HUES48 (cell line): ENCODE measurements at regions not wholly inside any gene's neighbourhood (a gene's known extent, or its start where the extent isn't known, plus 50 kb on each side); places are given as distances from the start of the nearest gene placed in this dataset.

Experiments used
- H3K27ac ChIP-seq: one replicate; pipeline ENCODE4 v1.7.0; 2013; ENCODE audit warnings: low read depth, low read length, inconsistent platforms
- H3K27me3 ChIP-seq: 2 replicates; pipeline ENCODE4 v1.6.1; 2013; ENCODE audit warnings: mild to moderate bottlenecking, low read length; ENCODE audit not compliant: control insufficient read depth, insufficient read depth
- H3K36me3 ChIP-seq: 2 replicates; pipeline ENCODE4 v1.6.1; 2013; ENCODE audit warnings: low read length; ENCODE audit not compliant: control insufficient read depth, insufficient read depth
- H3K4me1 ChIP-seq: 2 replicates; pipeline ENCODE4 v1.6.1; 2013; ENCODE audit warnings: mild to moderate bottlenecking, low read length; ENCODE audit not compliant: control insufficient read depth, insufficient read depth
- H3K4me3 ChIP-seq: 2 replicates; pipeline ENCODE4 v1.5.1; 2013; ENCODE audit warnings: mild to moderate bottlenecking, low read depth, low read length
- H3K9ac ChIP-seq: 2 replicates; pipeline ENCODE4 v1.6.1; 2013; ENCODE audit warnings: mild to moderate bottlenecking, low read depth, low read length, moderate library complexity
- H3K9me3 ChIP-seq: 2 replicates; pipeline ENCODE4 v1.6.1; 2013; ENCODE audit warnings: low read length; ENCODE audit not compliant: control insufficient read depth, insufficient read depth

- Histone ChIP-seq H3K4me1 (peaks cover 2% of the 10 kb centered on the region; the same call in 1 of the 2 replicates), H3K27me3 (no peaks in the 10 kb centered on the region), H3K9me3 (no peaks in the 10 kb centered on the region)
These were observed 239.7 kb upstream of the GATB start for GRCh38 chr4:152000518-152000917.

GRCh38 chr4:151998723-151999122 is 237.9 kb upstream of the GATB start:
- H3K9me3 ChIP-seq: no peaks in the 10 kb centered on the region
- H3K27me3 ChIP-seq: no peaks in the 10 kb centered on the region

More at GRCh38 chr4:152000518-152000917, 239.7 kb upstream of the GATB start:
- Histone ChIP-seq H3K4me3 (no peak overlapping the region), H3K27ac (no peak overlapping the region), H3K9ac (no peak overlapping the region), H3K36me3 (no peaks in the 10 kb centered on the region)

GRCh38 chr4:151997461-151997860 is 236.7 kb upstream of the GATB start:
- no peak overlapping the region for H3K9ac ChIP-seq
- no peak overlapping the region for H3K27ac ChIP-seq
- no peaks in the 10 kb centered on the region for H3K9me3 ChIP-seq
- H3K27me3 ChIP-seq: no peaks in the 10 kb centered on the region
- H3K4me1 ChIP-seq: peaks cover 13% of the 10 kb centered on the region
- no peak overlapping the region for H3K4me3 ChIP-seq
- H3K36me3 ChIP-seq: no peaks in the 10 kb centered on the region

More at GRCh38 chr4:151998723-151999122, 237.9 kb upstream of the GATB start:
- Histone ChIP-seq H3K36me3 (no peaks in the 10 kb centered on the region), H3K27ac (no peak overlapping the region), H3K9ac (no peak overlapping the region), H3K4me1 (peaks cover 2% of the 10 kb centered on the region; the same call in 1 of the 2 replicates), H3K4me3 (no peak overlapping the region)

GRCh38 chr4:151994429-151994828 is 233.6 kb upstream of the GATB start:
- H3K36me3 ChIP-seq: no peaks in the 10 kb centered on the region
- no peaks in the 10 kb centered on the region for H3K9me3 ChIP-seq
- no peak overlapping the region for H3K4me3 ChIP-seq
- H3K4me1 ChIP-seq: peaks cover 21% of the 10 kb centered on the region
- no peak overlapping the region for H3K27ac ChIP-seq
- no peaks in the 10 kb centered on the region for H3K27me3 ChIP-seq
- H3K9ac ChIP-seq: no peak overlapping the region

GRCh38 chr4:151993521-151993920 is 232.7 kb upstream of the GATB start:
- Histone ChIP-seq H3K9ac (no peak overlapping the region), H3K4me3 (no peak overlapping the region), H3K9me3 (no peaks in the 10 kb centered on the region), H3K27ac (no peak overlapping the region), H3K36me3 (no peaks in the 10 kb centered on the region), H3K4me1 (peaks cover 21% of the 10 kb centered on the region), H3K27me3 (no peaks in the 10 kb centered on the region)

- H3K4me1 ChIP-seq: peaks cover 18% of the 10 kb centered on the region
- H3K9me3 ChIP-seq: no peaks in the 10 kb centered on the region
- no peak overlapping the region for H3K9ac ChIP-seq
- H3K36me3 ChIP-seq: no peaks in the 10 kb centered on the region
- peak overlapping the region; percentile 5 for H3K27ac ChIP-seq
- no peak overlapping the region for H3K4me3 ChIP-seq
- H3K27me3 ChIP-seq: no peaks in the 10 kb centered on the region
These were observed 231.7 kb upstream of the GATB start for GRCh38 chr4:151992332-151993154.

- Histone ChIP-seq H3K36me3 (no peaks in the 10 kb centered on the region), H3K4me1 (peaks cover 18% of the 10 kb centered on the region), H3K27me3 (no peaks in the 10 kb centered on the region), H3K4me3 (no peak overlapping the region), H3K9ac (no peak overlapping the region), H3K27ac (no peak overlapping the region), H3K9me3 (no peaks in the 10 kb centered on the region)
These were observed 231.0 kb upstream of the GATB start for GRCh38 chr4:151991884-151992167.

- H3K9ac ChIP-seq: no peak overlapping the region
- no peak overlapping the region for H3K4me3 ChIP-seq
- peaks cover 18% of the 10 kb centered on the region for H3K4me1 ChIP-seq
- H3K9me3 ChIP-seq: no peaks in the 10 kb centered on the region
- H3K27ac ChIP-seq: no peak overlapping the region
- H3K36me3 ChIP-seq: no peaks in the 10 kb centered on the region
- no peaks in the 10 kb centered on the region for H3K27me3 ChIP-seq
These were observed 230.4 kb upstream of the GATB start for GRCh38 chr4:151991001-151991883.

GRCh38 chr4:151990201-151990600 is 229.4 kb upstream of the GATB start:
- Histone ChIP-seq H3K9ac (no peak overlapping the region), H3K27ac (no peak overlapping the region), H3K4me1 (peaks cover 18% of the 10 kb centered on the region)

GRCh38 chr4:151988591-151988990 is 227.8 kb upstream of the GATB start:
- Histone ChIP-seq H3K4me1 (peaks cover 18% of the 10 kb centered on the region), H3K9ac (no peak overlapping the region), H3K4me3 (no peak overlapping the region), H3K27ac (no peak overlapping the region), H3K36me3 (no peaks in the 10 kb centered on the region), H3K27me3 (no peaks in the 10 kb centered on the region), H3K9me3 (no peaks in the 10 kb centered on the region)

More at GRCh38 chr4:151990201-151990600, 229.4 kb upstream of the GATB start:
- no peaks in the 10 kb centered on the region for H3K9me3 ChIP-seq
- H3K27me3 ChIP-seq: no peaks in the 10 kb centered on the region
- H3K36me3 ChIP-seq: no peaks in the 10 kb centered on the region
- no peak overlapping the region for H3K4me3 ChIP-seq

GRCh38 chr4:151987606-151988005 is 226.8 kb upstream of the GATB start:
- Histone ChIP-seq H3K27me3 (no peaks in the 10 kb centered on the region), H3K27ac (no peak overlapping the region), H3K4me1 (peaks cover 10% of the 10 kb centered on the region), H3K4me3 (no peak overlapping the region), H3K9ac (no peak overlapping the region), H3K9me3 (no peaks in the 10 kb centered on the region), H3K36me3 (no peaks in the 10 kb centered on the region)
